GM19452 (cell line): ENCODE measurements at regions not wholly inside any gene's neighbourhood (a gene's known extent, or its start where the extent isn't known, plus 50 kb on each side); places are given as distances from the start of the nearest gene placed in this dataset.
"Not testable (repeated sequence)": the region's sequence is repeated elsewhere in the genome, so short reads cannot be mapped to it uniquely, and the experiment has no call there.

Source experiments
- ATAC-seq: cut with Tn5 transposase; IDR thresholded peaks from one replicate; pipeline ENCODE4 v1.9.1; 2021; ENCODE audit not compliant: unreplicated experiment

DNA sequence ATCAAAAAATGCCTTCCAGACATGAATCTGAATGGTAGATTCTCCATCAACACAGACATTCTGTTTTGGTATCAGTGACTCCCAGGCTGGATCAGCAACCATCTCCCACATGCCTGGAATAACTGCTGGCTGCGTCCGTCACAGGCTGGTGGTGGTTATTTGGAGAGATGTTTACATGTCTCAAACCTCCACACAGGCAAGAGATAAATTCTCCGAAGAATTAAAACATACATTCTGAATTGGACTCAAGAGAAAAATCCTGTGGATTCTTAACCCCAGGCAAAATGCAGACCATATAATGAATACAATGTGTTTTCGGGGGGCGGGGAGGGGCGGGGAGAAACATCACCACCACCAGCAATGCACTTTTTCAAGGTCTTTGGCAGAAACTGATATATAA lies 108.2 kb downstream of the THBS2 start:
- ATAC-seq = no peak

GRCh38 chr6:169144356-169144755 lies 109.3 kb downstream of the THBS2 start:
- no peak for ATAC-seq

DNA sequence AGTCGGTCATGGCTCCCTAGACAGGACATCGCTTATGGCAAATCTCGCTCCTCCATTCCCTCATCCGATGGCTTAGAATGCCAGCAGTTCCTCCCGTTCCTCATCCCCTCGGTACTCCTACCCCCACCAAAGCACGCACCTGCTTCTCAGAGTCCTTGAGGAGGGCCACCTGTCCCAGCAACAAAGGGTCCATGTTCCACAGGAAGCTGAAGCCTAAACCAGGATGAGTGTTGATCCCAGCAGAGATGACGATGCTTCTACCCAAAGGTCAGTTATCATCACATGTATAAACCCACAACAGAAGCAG lies 111.2 kb downstream of the THBS2 start:
- ATAC-seq = no peak

GRCh38 chr6:169141671-169142537 lies 111.7 kb downstream of the THBS2 start:
- ATAC-seq = no peak

GRCh38 chr6:169140986-169141495 lies 112.6 kb downstream of the THBS2 start:
- ATAC-seq = no peak

- ATAC-seq = no peak
These were observed 114.3 kb downstream of the THBS2 start for GRCh38 chr6:169139179-169139971.

DNA sequence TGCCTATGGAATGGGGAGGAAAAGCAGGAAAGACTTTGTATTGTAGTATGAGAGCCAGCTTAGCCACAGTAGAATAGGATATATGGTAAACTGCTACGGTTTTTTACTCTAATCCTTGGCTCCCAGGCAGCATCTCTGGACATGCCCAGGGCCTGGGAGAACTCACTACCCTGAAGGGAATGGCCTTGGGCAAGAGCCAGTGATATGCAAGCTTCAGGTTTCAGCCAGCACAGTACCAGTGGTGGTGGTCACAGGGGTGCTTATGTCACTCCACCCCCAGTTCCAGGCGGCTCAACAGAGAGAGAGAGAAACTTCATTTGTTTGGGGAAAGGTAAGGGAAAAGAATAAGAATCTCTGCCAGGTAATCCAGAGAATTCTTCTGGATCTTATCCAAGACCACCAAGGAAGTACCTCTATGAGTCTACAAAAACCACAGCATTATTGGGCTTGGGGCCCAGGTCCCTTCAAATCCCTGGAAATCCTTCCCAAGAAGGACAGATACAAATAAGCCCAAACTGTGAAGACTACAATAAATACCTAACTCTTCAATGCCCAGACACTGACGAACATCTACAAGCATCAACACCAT lies 121.2 kb downstream of the THBS2 start:
- no peak for ATAC-seq

DNA sequence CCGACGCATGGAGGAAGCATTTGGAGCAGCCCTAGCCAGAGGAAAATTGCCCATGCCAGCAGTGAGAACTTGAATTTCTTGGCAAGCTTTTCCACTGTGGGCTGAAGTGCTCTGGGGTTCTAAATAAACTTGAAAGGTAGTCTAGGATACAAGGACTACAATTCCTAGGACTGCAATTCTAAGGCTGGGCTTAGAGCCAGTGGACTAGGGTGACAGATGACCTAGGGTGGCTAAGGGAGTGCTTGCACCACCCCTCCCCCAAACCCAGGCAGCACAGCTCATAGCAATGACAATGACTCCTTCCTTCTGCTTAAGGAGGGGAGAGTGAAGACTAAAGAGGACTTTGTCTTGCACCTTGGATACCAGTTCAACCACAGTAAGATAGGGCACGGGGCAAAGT lies 122.3 kb downstream of the THBS2 start:
- ATAC-seq = no peak

DNA sequence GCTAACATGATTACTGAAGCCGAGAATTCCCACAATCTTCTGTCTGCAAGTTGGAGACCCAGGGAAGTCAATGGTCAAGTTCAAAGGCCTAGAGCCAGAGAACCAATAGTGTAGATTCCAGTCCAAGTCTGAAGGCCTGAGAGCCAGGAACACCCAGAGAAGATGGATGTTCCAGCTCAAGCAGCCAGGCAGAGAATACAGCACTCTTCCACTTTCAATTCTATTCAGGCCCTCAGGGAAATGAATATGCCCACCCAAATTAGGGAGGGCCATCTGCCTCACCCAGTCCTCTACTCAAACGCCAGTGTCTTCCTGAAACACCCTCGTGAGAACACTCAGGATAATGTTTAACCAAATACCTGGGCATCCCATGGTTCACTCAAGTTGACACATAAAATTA lies 123.5 kb downstream of the THBS2 start:
- no peak for ATAC-seq

DNA sequence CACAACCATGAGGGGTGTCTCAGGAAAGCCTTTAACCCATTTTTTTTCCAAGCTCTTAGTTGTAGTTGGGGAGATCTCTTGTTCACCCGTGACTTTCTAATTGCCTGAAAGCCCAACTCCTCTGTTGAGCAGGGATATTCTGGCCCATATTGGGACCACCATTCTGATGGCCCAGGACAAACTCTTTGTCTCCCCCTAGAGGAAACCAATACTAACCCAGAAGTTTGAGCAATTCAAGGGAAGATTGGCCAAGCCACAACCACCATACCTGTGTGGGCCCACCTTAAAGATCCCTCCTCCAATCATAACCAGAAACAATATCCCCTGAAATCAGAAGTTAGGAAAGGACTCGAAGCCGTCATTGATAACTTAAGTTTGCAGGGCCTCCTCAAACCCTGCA lies 132.6 kb downstream of the THBS2 start:
- no peak for ATAC-seq

- no peak for ATAC-seq
These were observed 134.0 kb downstream of the THBS2 start for GRCh38 chr6:169119669-169120068.

- ATAC-seq = no peak
These were observed 135.3 kb downstream of the THBS2 start for GRCh38 chr6:169118346-169118830.

GRCh38 chr6:169117663-169118062 lies 136.0 kb downstream of the THBS2 start:
- ATAC-seq = no peak

- ATAC-seq = no peak
These were observed 138.0 kb downstream of the THBS2 start for GRCh38 chr6:169115632-169116031.

- ATAC-seq = not testable (repeated sequence)
These were observed 139.0 kb downstream of the THBS2 start for GRCh38 chr6:169114632-169115031.

- ATAC-seq = peak; percentile 86
These were observed 140.9 kb downstream of the THBS2 start for GRCh38 chr6:169112483-169113320.

GRCh38 chr6:169111203-169111602 lies 142.4 kb downstream of the THBS2 start:
- ATAC-seq = no peak

GRCh38 chr6:169109411-169110220 lies 144.0 kb downstream of the THBS2 start:
- no peak for ATAC-seq

- ATAC-seq = no peak
These were observed 144.9 kb downstream of the THBS2 start for GRCh38 chr6:169108753-169109152.

- no peak for ATAC-seq
These were observed 147.5 kb downstream of the THBS2 start for GRCh38 chr6:169106176-169106575.
